ACC112 (cell line): ENCODE measurements at regions not wholly inside any gene's neighbourhood (a gene's known extent, or its start where the extent isn't known, plus 50 kb on each side); places are given as distances from the start of the nearest gene placed in this dataset.
"Not testable (repeated sequence)": the region's sequence is repeated elsewhere in the genome, so short reads cannot be mapped to it uniquely, and the experiment has no call there.

ENCODE experiments used
- H2AFZ ChIP-seq: fragments of 200-600 bp; sonication (generic); one replicate; pipeline ENCODE4 v1.6.0; 2017; ENCODE audit warnings: antibody characterized with exemption, low read length; ENCODE audit not compliant: unreplicated experiment
- H3K27ac ChIP-seq: fragments of 200-600 bp; sonication (generic); 2 replicates; pipeline ENCODE4 v1.5.1; 2014; ENCODE audit warnings: low read depth, mild to moderate bottlenecking, antibody characterized with exemption, low read length, moderate library complexity
- H3K27me3 ChIP-seq: fragments of 200-600 bp; sonication (generic); 2 replicates; pipeline ENCODE4 v1.6.1; 2014; ENCODE audit warnings: mild to moderate bottlenecking, antibody characterized with exemption, low read length, moderate library complexity, mixed read lengths; ENCODE audit not compliant: insufficient read depth
- H3K36me3 ChIP-seq: fragments of 200-600 bp; sonication (generic); 2 replicates; pipeline ENCODE4 v1.6.1; 2016; ENCODE audit warnings: mild to moderate bottlenecking, antibody characterized with exemption, low read length, moderate library complexity, mixed read lengths; ENCODE audit not compliant: insufficient read depth
- H3K4me1 ChIP-seq: fragments of 200-600 bp; sonication (generic); one replicate; pipeline ENCODE4 v1.6.1; 2016; ENCODE audit warnings: low read length, mixed read lengths; ENCODE audit not compliant: insufficient read depth, unreplicated experiment, control insufficient read depth
- H3K4me3 ChIP-seq: fragments of 200-600 bp; sonication (generic); 2 replicates; pipeline ENCODE4 v1.5.1; 2014; ENCODE audit warnings: mild to moderate bottlenecking, low read depth, low read length
- H3K79me2 ChIP-seq: fragments of 200-600 bp; sonication (generic); one replicate; pipeline ENCODE4 v1.6.0; 2016; ENCODE audit warnings: low read length; ENCODE audit not compliant: control insufficient read depth, unreplicated experiment, insufficient read depth

DNA sequence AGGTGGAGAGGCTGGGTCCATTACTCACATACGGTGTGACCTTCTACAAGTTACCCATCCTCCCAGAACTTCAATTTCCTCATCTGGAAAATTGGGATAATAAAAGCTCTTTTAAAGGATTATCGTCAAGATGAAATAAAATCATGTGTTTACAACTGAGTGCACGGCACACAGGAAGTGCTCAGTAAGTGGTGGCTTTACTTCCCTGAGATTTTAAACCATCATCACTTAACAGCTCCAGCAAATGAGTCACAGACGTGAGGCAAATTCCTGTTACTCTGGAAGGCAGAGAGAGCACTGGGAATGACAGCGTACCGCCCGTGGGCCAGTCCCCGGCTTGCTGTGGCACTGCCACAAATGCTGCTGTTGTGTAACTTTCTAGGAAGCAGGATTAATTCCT is 64.1 kb downstream of the MRPL57 start:
- Histone ChIP-seq H3K27me3 (no peaks in the 10 kb centered on the region), H3K4me3 (no peak overlapping the region), H2AFZ (no peak overlapping the region), H3K36me3 (no peaks in the 10 kb centered on the region), H3K27ac (no peak overlapping the region), H3K4me1 (peaks cover 4% of the 10 kb centered on the region), H3K79me2 (no peaks in the 10 kb centered on the region)

DNA sequence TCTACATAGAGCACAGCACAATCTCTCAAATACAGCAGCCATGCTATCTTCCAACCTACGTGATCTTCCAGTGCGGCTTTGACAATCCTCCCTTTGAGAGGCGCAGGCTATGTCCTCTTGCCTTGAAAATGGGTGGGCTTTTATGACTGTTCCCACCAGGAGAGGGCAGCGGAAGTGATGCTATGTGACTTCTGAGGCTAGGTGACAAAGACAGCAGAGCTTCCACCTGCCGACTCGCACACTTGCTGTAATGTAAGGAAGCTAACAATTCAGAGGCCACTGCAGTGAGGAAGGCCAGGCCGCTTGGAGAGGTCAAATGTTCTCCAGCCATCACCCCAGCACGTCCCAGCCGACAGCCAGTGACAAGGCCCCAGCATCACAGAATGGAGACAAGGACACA is 65.8 kb downstream of the MRPL57 start:
- Histone ChIP-seq H3K4me1 (peaks cover 4% of the 10 kb centered on the region), H3K36me3 (no peaks in the 10 kb centered on the region), H3K27ac (no peak overlapping the region), H3K27me3 (no peaks in the 10 kb centered on the region), H2AFZ (no peak overlapping the region), H3K4me3 (no peak overlapping the region), H3K79me2 (no peaks in the 10 kb centered on the region)

- Histone ChIP-seq H2AFZ (no peak overlapping the region), H3K79me2 (no peaks in the 10 kb centered on the region), H3K27me3 (no peaks in the 10 kb centered on the region), H3K27ac (no peak overlapping the region), H3K4me3 (no peak overlapping the region), H3K36me3 (no peaks in the 10 kb centered on the region), H3K4me1 (peaks cover 4% of the 10 kb centered on the region)
Observed at GRCh38 chr13:21243045-21243897, 66.8 kb downstream of the MRPL57 start.

GRCh38 chr13:21243898-21244184 is 67.4 kb downstream of the MRPL57 start:
- not testable (repeated sequence) for H3K36me3 ChIP-seq, H3K4me1 ChIP-seq, H3K27ac ChIP-seq, H3K27me3 ChIP-seq, H3K4me3 ChIP-seq, H3K79me2 ChIP-seq, H2AFZ ChIP-seq

DNA sequence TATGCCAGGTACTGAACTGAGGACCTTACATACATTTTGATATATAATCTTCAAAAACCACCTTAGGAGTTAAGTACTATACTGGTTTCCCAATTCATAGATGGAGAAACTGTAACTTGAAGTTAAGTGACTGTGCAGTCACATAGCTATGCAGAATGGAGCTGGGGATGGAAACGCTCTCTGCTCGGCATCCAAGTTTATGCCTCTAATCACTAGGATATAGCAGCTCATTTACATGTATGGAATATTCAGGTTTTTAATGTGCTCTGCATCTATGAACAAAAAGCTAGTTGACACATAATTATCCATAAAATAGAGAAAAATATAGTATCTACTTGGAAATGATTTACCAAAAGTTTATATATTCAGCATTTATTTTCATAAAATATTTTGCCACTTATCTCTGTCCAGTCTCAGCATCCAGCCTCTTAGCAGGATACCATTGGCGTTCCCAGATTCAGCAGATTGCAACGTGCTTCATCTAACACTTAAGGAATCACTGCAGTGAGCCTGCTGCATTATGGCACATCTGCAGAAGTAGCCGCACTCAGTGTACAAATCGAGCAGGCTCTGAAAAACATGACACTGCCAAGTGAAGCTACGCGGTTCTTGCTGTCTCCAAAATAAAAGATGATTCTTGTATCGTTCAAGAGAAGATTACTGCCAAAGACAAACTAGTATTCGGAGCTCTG is 70.4 kb downstream of the MRPL57 start:
- Histone ChIP-seq H2AFZ (no peak overlapping the region), H3K4me1 (no peaks in the 10 kb centered on the region), H3K79me2 (no peaks in the 10 kb centered on the region), H3K4me3 (no peak overlapping the region), H3K36me3 (no peaks in the 10 kb centered on the region), H3K27ac (no peak overlapping the region), H3K27me3 (peaks cover 3% of the 10 kb centered on the region; the same call in 1 of the 2 replicates)

- no peaks in the 10 kb centered on the region for H3K36me3 ChIP-seq
- H3K27ac ChIP-seq, result no peak overlapping the region
- no peaks in the 10 kb centered on the region for H3K79me2 ChIP-seq
- peaks cover 4% of the 10 kb centered on the region; the same call in 1 of the 2 replicates for H3K27me3 ChIP-seq
- no peak overlapping the region for H3K4me3 ChIP-seq
- H3K4me1 ChIP-seq, result no peaks in the 10 kb centered on the region
- no peak overlapping the region for H2AFZ ChIP-seq
Observed at GRCh38 chr13:21256351-21256761, 79.9 kb downstream of the MRPL57 start.

DNA sequence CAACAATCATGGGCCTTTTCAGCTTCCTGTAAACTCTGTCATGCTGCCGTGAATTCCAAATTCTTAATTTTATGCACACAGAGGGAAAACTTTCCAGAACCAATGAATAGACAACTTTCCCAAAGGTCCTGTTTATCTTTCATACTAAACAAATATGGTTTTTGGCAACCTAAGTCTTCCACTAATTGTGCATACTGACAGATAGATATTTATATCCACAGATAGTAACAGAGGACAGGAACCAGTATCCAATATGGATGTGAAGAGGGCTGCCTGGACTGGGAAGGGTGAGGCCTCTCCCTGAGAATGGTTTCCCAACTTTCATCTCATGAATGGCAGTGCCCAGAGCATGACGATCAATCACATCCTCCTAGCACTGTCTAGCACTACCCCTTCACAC is 80.4 kb downstream of the MRPL57 start:
- no peak overlapping the region for H3K27ac ChIP-seq

GRCh38 chr13:21259571-21260455 is 83.4 kb downstream of the MRPL57 start:
- Histone ChIP-seq H3K79me2 (no peaks in the 10 kb centered on the region), H3K27ac (no peak overlapping the region), H3K4me3 (no peak overlapping the region), H3K36me3 (no peaks in the 10 kb centered on the region), H3K27me3 (no peaks in the 10 kb centered on the region), H2AFZ (no peak overlapping the region), H3K4me1 (no peaks in the 10 kb centered on the region)

More for the DNA sequence above, 80.4 kb downstream of the MRPL57 start:
- Histone ChIP-seq H3K4me1 (no peaks in the 10 kb centered on the region), H3K27me3 (peaks cover 1% of the 10 kb centered on the region; the same call in 1 of the 2 replicates), H3K79me2 (no peaks in the 10 kb centered on the region), H2AFZ (no peak overlapping the region), H3K36me3 (no peaks in the 10 kb centered on the region), H3K4me3 (no peak overlapping the region)

- H3K4me3 ChIP-seq, H3K79me2 ChIP-seq, H3K27me3 ChIP-seq, H3K4me1 ChIP-seq, H3K36me3 ChIP-seq, H2AFZ ChIP-seq, H3K27ac ChIP-seq: not testable (repeated sequence)
Observed at GRCh38 chr13:21260561-21261290, 84.3 kb downstream of the MRPL57 start.

DNA sequence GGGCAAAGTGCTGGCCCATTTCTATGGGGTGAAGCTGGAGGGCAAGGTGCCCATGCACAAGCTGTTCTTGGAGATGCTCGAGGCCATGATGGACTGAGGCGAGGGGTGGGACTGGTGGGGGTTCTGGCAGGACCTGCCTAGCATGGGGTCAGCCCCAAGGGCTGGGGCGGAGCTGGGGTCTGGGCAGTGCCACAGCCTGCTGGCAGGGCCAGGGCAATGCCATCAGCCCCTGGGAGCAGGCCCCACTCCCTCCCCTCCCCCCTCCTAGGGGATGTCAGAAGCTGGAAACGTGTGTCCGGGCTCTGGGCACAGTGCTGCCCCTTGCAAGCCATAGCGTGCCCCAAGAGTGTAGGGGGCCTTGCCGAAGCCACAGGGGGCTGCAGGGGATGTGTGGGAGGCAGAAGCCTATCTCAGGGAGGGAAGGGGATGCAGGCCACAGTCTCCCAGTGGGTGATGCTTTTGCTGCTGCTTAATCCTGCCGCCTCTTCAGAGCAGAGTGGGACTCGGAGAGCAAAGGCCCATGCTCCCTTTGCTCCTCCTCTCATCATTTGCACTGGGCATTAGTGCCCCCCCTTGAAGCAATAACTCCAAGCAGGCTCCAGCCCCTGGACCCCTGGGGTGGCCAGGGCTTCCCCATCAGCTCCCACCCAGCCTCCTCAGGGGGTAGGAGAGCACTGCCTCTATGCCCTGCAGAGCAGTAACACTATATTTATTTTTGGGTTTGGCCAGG is 85.2 kb downstream of the MRPL57 start:
- not testable (repeated sequence) for H3K27ac ChIP-seq, H2AFZ ChIP-seq, H3K36me3 ChIP-seq, H3K27me3 ChIP-seq, H3K4me3 ChIP-seq, H3K79me2 ChIP-seq, H3K4me1 ChIP-seq
